Upper lobe of left lung (tissue), 6 donors: ENCODE measurements at regions not wholly inside any gene's neighbourhood (a gene's known extent, or its start where the extent isn't known, plus 50 kb on each side); places are given as distances from the start of the nearest gene placed in this dataset.
"Not testable (repeated sequence)": the region's sequence is repeated elsewhere in the genome, so short reads cannot be mapped to it uniquely, and the experiment has no call there.

Source experiments
- ATAC-seq, 2 donors: fragments of 200-7000 bp; cut with Tn5 transposase; one replicate each; pipeline ENCODE4 v1.9.1; 2022; ENCODE audit warnings: mild to moderate bottlenecking in 2 of 2, moderate library complexity in 2 of 2; ENCODE audit not compliant: low FRiP score in 2 of 2
- DNase-seq, 2 donors: peaks; one replicate each; pipeline ENCODE4 v3.0.0-alpha.2; 2019 to 2020
- H3K27ac ChIP-seq, 4 donors: fragments of 200-600 bp; sonication (generic); one replicate each; pipeline ENCODE4 v1.5.1; 2016 to 2019
- H3K27me3 ChIP-seq, 4 donors: fragments of 200-600 bp; sonication (generic); one replicate each; pipeline ENCODE4 v1.5.1; 2017 to 2019
- H3K36me3 ChIP-seq, 4 donors: fragments of 200-600 bp; sonication (generic); one replicate each; pipeline ENCODE4 v1.5.1; 2016 to 2019
- H3K4me1 ChIP-seq, 4 donors: fragments of 200-600 bp; sonication (generic); one replicate each; pipeline ENCODE4 v1.5.1; 2018 to 2019
- H3K4me3 ChIP-seq, 4 donors: fragments of 200-600 bp; sonication (generic); one replicate each; pipeline ENCODE4 v1.5.1; 2017 to 2019; ENCODE audit warnings: mild to moderate bottlenecking in 2 of 4, moderate library complexity in 1 of 4
- H3K9me3 ChIP-seq, 4 donors: fragments of 200-600 bp; sonication (generic); one replicate each; pipeline ENCODE4 v1.5.1; 2018 to 2019
- CTCF ChIP-seq, 6 experiments: fragments of 450-650 bp in 4 of 6; fragments of 200-600 bp in 2 of 6; sonication (generic) in 2 of 6; IDR thresholded peaks; one replicate each; pipeline ENCODE4 v1.5.1; 2016 to 2019; ENCODE audit warnings: antibody characterized with exemption in 6 of 6
- EP300 ChIP-seq, 4 donors: sonication (generic); formaldehyde crosslinking; IDR thresholded peaks; one replicate each; pipeline ENCODE4 v1.5.1; 2017; ENCODE audit warnings: antibody characterized with exemption in 4 of 4, control low read depth in 2 of 4
- POLR2A ChIP-seq, 4 donors: fragments of 450-650 bp; IDR thresholded peaks; one replicate each; pipeline ENCODE4 v1.5.1; 2016 to 2017; ENCODE audit warnings: antibody characterized with exemption in 4 of 4, mild to moderate bottlenecking in 2 of 4
- POLR2AphosphoS5 ChIP-seq, 2 donors: sonication (generic); formaldehyde crosslinking; IDR thresholded peaks; one replicate each; pipeline ENCODE4 v1.5.1; 2017; ENCODE audit warnings: antibody characterized with exemption in 2 of 2
- WGBS, 2 donors: methylation state at CpG; one replicate each; pipeline ENCODE4 v1.1.5; 2017 to 2018; 5-methylcytosine and 5-hydroxymethylcytosine counted together
- donor health status: DM: no; HTN: no; CAD: no; lungs with moderate emphysema.
- donor health status: DM: no; HTN: yes; CAD: no; lungs with severe emphysema.

GRCh38 chr1:203565981-203566380, 60.7 kb upstream of the ATP2B4 start:
- H3K27me3 ChIP-seq, result no peaks in the 10 kb centered on the region
- no peak overlapping the region for H3K27ac ChIP-seq
- H3K4me1 ChIP-seq, result no peaks in the 10 kb centered on the region
- 64 to 75% methylated on average over 4 of the region's 4 CpGs for WGBS, 2 donors
- TF ChIP-seq EP300 (IDR thresholded peaks at IDR 0.05), result no peak
- TF ChIP-seq POLR2AphosphoS5 (IDR thresholded peaks at IDR 0.05), result no peak
- TF ChIP-seq CTCF (IDR thresholded peaks at IDR 0.05), result no peak
- no peak for TF ChIP-seq POLR2A (IDR thresholded peaks at IDR 0.05)
- no peaks in the 10 kb centered on the region for H3K9me3 ChIP-seq
- ATAC-seq, result no peak
- no peak for DNase-seq
- H3K4me3 ChIP-seq, result no peak overlapping the region
- H3K36me3 ChIP-seq, result no peaks in the 10 kb centered on the region

DNA sequence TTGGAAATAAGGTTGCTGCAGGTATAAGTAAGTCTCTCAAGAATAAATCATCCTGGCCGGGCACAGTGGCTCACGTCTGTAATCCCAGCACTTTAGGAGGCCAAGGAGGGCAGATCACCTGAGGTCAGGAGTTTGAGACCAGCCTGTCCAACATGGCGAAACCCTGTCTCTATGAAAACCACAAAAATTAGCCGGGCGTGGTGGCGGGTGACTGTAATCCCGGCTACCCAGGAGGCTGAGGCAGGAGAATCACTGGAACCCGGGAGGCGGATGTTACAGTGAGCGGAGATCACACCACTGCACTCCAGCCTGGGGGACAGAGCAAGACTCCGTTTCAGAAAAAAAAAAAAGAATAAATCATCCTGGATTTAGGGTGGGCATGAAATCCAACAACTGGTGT, 59.7 kb upstream of the ATP2B4 start:
- 93% methylated on average over 10 to 11 of the region's 11 CpGs for WGBS, 2 donors
- H3K4me1 ChIP-seq, H3K9me3 ChIP-seq, H3K36me3 ChIP-seq, H3K4me3 ChIP-seq, H3K27me3 ChIP-seq, DNase-seq, ATAC-seq, H3K27ac ChIP-seq: not testable (repeated sequence)

- H3K9me3 ChIP-seq, result no peaks in the 10 kb centered on the region
- ATAC-seq, result no peak
- H3K27ac ChIP-seq, result no peak overlapping the region
- no peak for TF ChIP-seq CTCF (IDR thresholded peaks at IDR 0.05)
- no peak for TF ChIP-seq POLR2AphosphoS5 (IDR thresholded peaks at IDR 0.05)
- TF ChIP-seq POLR2A (IDR thresholded peaks at IDR 0.05), result no peak
- TF ChIP-seq EP300 (IDR thresholded peaks at IDR 0.05), result no peak
- H3K36me3 ChIP-seq, result no peaks in the 10 kb centered on the region
- no peaks in the 10 kb centered on the region for H3K27me3 ChIP-seq
- H3K4me1 ChIP-seq, result no peaks in the 10 kb centered on the region
- whole genome bisulfite sequencing, 2 donors, result 95 to 97% methylated on average over 5 of the region's 5 CpGs
- no peak overlapping the region for H3K4me3 ChIP-seq
- DNase-seq, result no peak
These were observed 59.0 kb upstream of the ATP2B4 start for GRCh38 chr1:203567596-203567995.

GRCh38 chr1:203569490-203570318, 56.9 kb upstream of the ATP2B4 start:
- Histone ChIP-seq H3K27ac (no peak overlapping the region), H3K36me3 (no peaks in the 10 kb centered on the region), H3K9me3 (no peaks in the 10 kb centered on the region), H3K4me1 (no peaks in the 10 kb centered on the region), H3K27me3 (no peaks in the 10 kb centered on the region), H3K4me3 (no peak overlapping the region)
- ATAC-seq (peak in 1 of 2 donors; percentile 28), DNase-seq (no peak)
- TF ChIP-seq CTCF (IDR thresholded peaks at IDR 0.05) (no peak), POLR2A (IDR thresholded peaks at IDR 0.05) (no peak), POLR2AphosphoS5 (IDR thresholded peaks at IDR 0.05) (no peak), EP300 (IDR thresholded peaks at IDR 0.05) (no peak)
- WGBS, 2 donors, result 71 to 85% methylated on average over 12 of the region's 12 CpGs

DNA sequence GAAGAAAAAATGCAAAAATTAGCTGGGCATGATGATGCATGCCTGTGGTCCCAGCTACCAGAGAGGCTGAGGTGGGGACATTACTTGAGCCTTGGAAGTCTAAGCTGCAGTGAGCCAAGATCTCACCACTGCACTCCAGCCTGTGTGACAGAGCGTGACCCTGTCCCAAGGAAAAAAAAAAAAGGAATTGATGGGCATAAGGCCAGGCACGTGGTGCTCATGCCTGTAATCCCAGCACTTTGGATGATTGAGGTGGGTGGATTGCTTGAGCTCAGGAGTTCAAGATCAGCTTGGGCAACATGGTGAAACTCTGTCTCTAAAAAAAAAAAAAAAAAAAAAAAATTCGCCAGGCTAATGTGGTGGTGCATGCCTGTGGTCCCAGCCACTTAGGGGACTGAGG, 55.8 kb upstream of the ATP2B4 start:
- Histone ChIP-seq H3K4me1 (no peaks in the 10 kb centered on the region), H3K36me3 (no peaks in the 10 kb centered on the region), H3K27ac (no peak overlapping the region), H3K27me3 (no peaks in the 10 kb centered on the region), H3K9me3 (no peaks in the 10 kb centered on the region), H3K4me3 (no peak overlapping the region)
- ATAC-seq (no peak), DNase-seq (no peak)
- TF ChIP-seq POLR2AphosphoS5 (IDR thresholded peaks at IDR 0.05) (no peak), POLR2A (IDR thresholded peaks at IDR 0.05) (no peak), CTCF (IDR thresholded peaks at IDR 0.05) (no peak), EP300 (IDR thresholded peaks at IDR 0.05) (no peak)
- 67 to 70% methylated on average over 3 of the region's 3 CpGs for WGBS, 2 donors
